ENCODE measurements at regions not wholly inside any gene's neighbourhood (a gene's known extent, or its start where the extent isn't known, plus 50 kb on each side); places are given as distances from the start of the nearest gene placed in this dataset.
A peak's percentile ranks its signal among the peaks of the same experiment; 100 is the strongest.

- WGBS, 2 donors = 0 to 29% methylated on average over 4 to 15 of the region's 16 CpGs
- intact Hi-C loops (cut with DNase I; ENCODE audit: low total_unique reads) = no loop called here
Measured at GRCh38 chr10:117684672-117685211, 142.2 kb downstream of the EMX2 start.

GRCh38 chr10:117685431-117685830 lies 142.9 kb downstream of the EMX2 start:
- Histone ChIP-seq H3K4me1 (no peaks in the 10 kb centered on the region), H3K27ac (no peak overlapping the region), H3K9me3 (no peaks in the 10 kb centered on the region), H3K4me3 (no peak overlapping the region), H3K27me3 (no peaks in the 10 kb centered on the region), H3K36me3 (ENCODE audit: low read depth, missing control alignments) (no peaks in the 10 kb centered on the region)
- intact Hi-C loops (cut with DNase I; ENCODE audit: low total_unique reads) = no loop called here
- TF ChIP-seq POLR2A (IDR thresholded peaks at IDR 0.05) (no peak), CTCF (IDR thresholded peaks at IDR 0.05) (no peak)
- no peak for DNase-seq
- WGBS, 2 donors = 71 to 83% methylated on average over 3 of the region's 3 CpGs

More at GRCh38 chr10:117684672-117685211, 142.2 kb downstream of the EMX2 start:
- no peaks in the 10 kb centered on the region for H3K36me3 ChIP-seq (ENCODE audit: low read depth, missing control alignments)
- H3K4me3 ChIP-seq = no peak overlapping the region
- no peaks in the 10 kb centered on the region for H3K9me3 ChIP-seq
- no peak overlapping the region for H3K27ac ChIP-seq
- TF ChIP-seq POLR2A (IDR thresholded peaks at IDR 0.05) = no peak
- no peak for TF ChIP-seq CTCF (IDR thresholded peaks at IDR 0.05)
- DNase-seq = peak; percentile 53
- no peaks in the 10 kb centered on the region for H3K27me3 ChIP-seq
- no peaks in the 10 kb centered on the region for H3K4me1 ChIP-seq

GRCh38 chr10:117686606-117687005 lies 144.1 kb downstream of the EMX2 start:
- Histone ChIP-seq H3K9me3 (no peaks in the 10 kb centered on the region), H3K27ac (no peak overlapping the region), H3K27me3 (no peaks in the 10 kb centered on the region), H3K4me1 (no peaks in the 10 kb centered on the region), H3K36me3 (ENCODE audit: low read depth, missing control alignments) (no peaks in the 10 kb centered on the region), H3K4me3 (no peak overlapping the region)
- WGBS, 2 donors = 81 to 84% methylated on average over 4 of the region's 4 CpGs
- TF ChIP-seq CTCF (IDR thresholded peaks at IDR 0.05) = no peak
- TF ChIP-seq POLR2A (IDR thresholded peaks at IDR 0.05) = no peak
- intact Hi-C loops (cut with DNase I; ENCODE audit: low total_unique reads) = no loop called here
- DNase-seq = peak; percentile 23

GRCh38 chr10:117688358-117688757 lies 145.8 kb downstream of the EMX2 start:
- H3K4me1 ChIP-seq = no peaks in the 10 kb centered on the region
- H3K4me3 ChIP-seq = no peak overlapping the region
- whole genome bisulfite sequencing, 2 donors = 66 to 71% methylated on average over 3 of the region's 3 CpGs
- no peaks in the 10 kb centered on the region for H3K27me3 ChIP-seq
- H3K36me3 ChIP-seq (ENCODE audit: low read depth, missing control alignments) = no peaks in the 10 kb centered on the region
- H3K9me3 ChIP-seq = no peaks in the 10 kb centered on the region
- H3K27ac ChIP-seq = no peak overlapping the region
- TF ChIP-seq CTCF (IDR thresholded peaks at IDR 0.05) (no peak), POLR2A (IDR thresholded peaks at IDR 0.05) (no peak)
- no peak for DNase-seq
- intact Hi-C loops (cut with DNase I; ENCODE audit: low total_unique reads) = no loop called here

GRCh38 chr10:117689566-117689965 lies 147.0 kb downstream of the EMX2 start:
- no peak overlapping the region for H3K27ac ChIP-seq
- TF ChIP-seq POLR2A (IDR thresholded peaks at IDR 0.05) (no peak), CTCF (IDR thresholded peaks at IDR 0.05) (no peak)
- intact Hi-C loops (cut with DNase I; ENCODE audit: low total_unique reads) = no loop called here
- WGBS, 2 donors = 62 to 71% methylated on average over 5 of the region's 5 CpGs
- DNase-seq = no peak
- H3K4me1 ChIP-seq = no peaks in the 10 kb centered on the region
- no peaks in the 10 kb centered on the region for H3K27me3 ChIP-seq
- H3K36me3 ChIP-seq (ENCODE audit: low read depth, missing control alignments) = no peaks in the 10 kb centered on the region
- H3K9me3 ChIP-seq = no peaks in the 10 kb centered on the region
- H3K4me3 ChIP-seq = no peak overlapping the region

Measured in testis (tissue), 2 donors.